ENCODE measurements at regions not wholly inside any gene's neighbourhood (a gene's known extent, or its start where the extent isn't known, plus 50 kb on each side); places are given as distances from the start of the nearest gene placed in this dataset.
"Not testable (repeated sequence)": the region's sequence is repeated elsewhere in the genome, so short reads cannot be mapped to it uniquely, and the experiment has no call there.

GRCh38 chr3:66831931-66832330, 166.2 kb upstream of the KBTBD8 start:
- H3K4me1 Mint-ChIP-seq (ENCODE audit: unreplicated experiment) = peaks cover 8% of the 10 kb centered on the region
- H3K36me3 Mint-ChIP-seq = no peaks in the 10 kb centered on the region
- H3K27ac Mint-ChIP-seq = no peak overlapping the region
- peaks cover 6% of the 10 kb centered on the region for H3K27me3 Mint-ChIP-seq
- DNase-seq (ENCODE audit: extremely low spot score, unreplicated experiment) = no peak
- no peaks in the 10 kb centered on the region for H3K9me3 Mint-ChIP-seq
- no peak overlapping the region for H3K4me3 Mint-ChIP-seq
- peak; percentile 42 for TF ChIP-seq CTCF (conservative IDR thresholded peaks at IDR 0.05)

DNA sequence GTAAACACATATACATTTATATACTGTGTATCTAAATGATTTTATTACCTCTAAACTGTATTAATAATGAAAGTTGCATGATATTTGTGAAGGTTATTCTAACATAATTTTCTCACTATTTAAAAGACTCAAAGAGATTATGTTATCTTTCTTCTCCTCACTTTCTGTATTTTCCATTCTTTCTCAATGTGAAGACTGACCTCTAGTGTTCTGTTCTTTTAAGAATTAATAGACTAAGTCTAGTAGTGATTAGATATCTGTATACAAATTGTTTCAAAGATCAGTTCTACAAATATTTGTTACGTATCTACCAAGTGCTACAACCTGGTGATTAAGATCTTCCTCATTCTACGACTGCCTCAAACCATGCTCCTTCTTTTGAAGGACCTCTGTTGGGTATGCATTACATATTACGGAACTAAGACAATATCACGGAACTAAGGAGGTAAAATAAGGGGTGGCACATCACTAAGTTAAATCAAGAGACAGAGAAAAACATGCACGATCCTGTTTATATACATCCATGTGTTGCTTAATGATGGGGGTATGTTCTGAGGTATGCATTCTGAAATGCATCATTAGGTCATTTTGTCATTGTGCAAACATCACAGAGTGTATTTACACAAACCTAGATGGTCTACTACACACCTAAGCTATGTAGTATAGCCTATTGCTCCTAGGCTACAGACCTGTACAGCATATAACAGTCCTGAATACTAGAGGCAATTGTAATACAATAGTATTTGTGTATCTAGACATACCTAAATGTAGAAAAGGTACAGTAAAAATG, 161.5 kb upstream of the KBTBD8 start:
- Mint-ChIP-seq H3K27me3 (peaks cover 6% of the 10 kb centered on the region), H3K4me3 (no peak overlapping the region), H3K36me3 (no peaks in the 10 kb centered on the region), H3K27ac (no peak overlapping the region), H3K4me1 (ENCODE audit: unreplicated experiment) (peaks cover 4% of the 10 kb centered on the region), H3K9me3 (no peaks in the 10 kb centered on the region)
- peak; percentile 66 for TF ChIP-seq CTCF (conservative IDR thresholded peaks at IDR 0.05)
- no peak for DNase-seq (ENCODE audit: extremely low spot score, unreplicated experiment)

DNA sequence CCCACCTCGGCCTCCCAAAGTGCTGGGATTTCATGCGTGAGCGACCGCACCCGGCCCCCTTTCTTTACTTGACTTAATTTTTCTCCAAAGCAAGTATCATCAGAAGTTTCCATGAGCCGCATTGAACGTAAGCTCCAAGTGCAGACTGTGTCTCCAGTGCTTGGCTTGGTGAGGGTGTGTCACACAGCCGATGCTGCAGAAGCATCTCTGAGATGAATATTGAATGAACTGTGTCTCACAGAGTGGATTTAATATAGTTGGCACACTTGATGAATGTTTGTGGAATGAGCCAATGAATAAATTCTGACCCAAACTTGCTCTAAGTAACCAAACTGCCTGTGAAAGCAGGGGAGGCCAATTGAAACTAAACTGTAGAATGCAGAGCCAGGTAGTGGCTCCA, 159.4 kb upstream of the KBTBD8 start:
- H3K4me1 Mint-ChIP-seq (ENCODE audit: unreplicated experiment) = peaks cover 4% of the 10 kb centered on the region
- DNase-seq (ENCODE audit: extremely low spot score, unreplicated experiment) = no peak
- H3K9me3 Mint-ChIP-seq = no peaks in the 10 kb centered on the region
- H3K27ac Mint-ChIP-seq = no peak overlapping the region
- no peaks in the 10 kb centered on the region for H3K36me3 Mint-ChIP-seq
- peaks cover 6% of the 10 kb centered on the region for H3K27me3 Mint-ChIP-seq
- no peak overlapping the region for H3K4me3 Mint-ChIP-seq
- no peak for TF ChIP-seq CTCF (conservative IDR thresholded peaks at IDR 0.05)

- H3K9me3 Mint-ChIP-seq = no peaks in the 10 kb centered on the region
- no peak overlapping the region for H3K4me3 Mint-ChIP-seq
- no peak for DNase-seq (ENCODE audit: extremely low spot score, unreplicated experiment)
- no peak for TF ChIP-seq CTCF (conservative IDR thresholded peaks at IDR 0.05)
- no peak overlapping the region for H3K27ac Mint-ChIP-seq
- H3K27me3 Mint-ChIP-seq = peaks cover 6% of the 10 kb centered on the region
- H3K36me3 Mint-ChIP-seq = no peaks in the 10 kb centered on the region
- peaks cover 4% of the 10 kb centered on the region for H3K4me1 Mint-ChIP-seq (ENCODE audit: unreplicated experiment)
These were observed 158.6 kb upstream of the KBTBD8 start for GRCh38 chr3:66839508-66839907.

DNA sequence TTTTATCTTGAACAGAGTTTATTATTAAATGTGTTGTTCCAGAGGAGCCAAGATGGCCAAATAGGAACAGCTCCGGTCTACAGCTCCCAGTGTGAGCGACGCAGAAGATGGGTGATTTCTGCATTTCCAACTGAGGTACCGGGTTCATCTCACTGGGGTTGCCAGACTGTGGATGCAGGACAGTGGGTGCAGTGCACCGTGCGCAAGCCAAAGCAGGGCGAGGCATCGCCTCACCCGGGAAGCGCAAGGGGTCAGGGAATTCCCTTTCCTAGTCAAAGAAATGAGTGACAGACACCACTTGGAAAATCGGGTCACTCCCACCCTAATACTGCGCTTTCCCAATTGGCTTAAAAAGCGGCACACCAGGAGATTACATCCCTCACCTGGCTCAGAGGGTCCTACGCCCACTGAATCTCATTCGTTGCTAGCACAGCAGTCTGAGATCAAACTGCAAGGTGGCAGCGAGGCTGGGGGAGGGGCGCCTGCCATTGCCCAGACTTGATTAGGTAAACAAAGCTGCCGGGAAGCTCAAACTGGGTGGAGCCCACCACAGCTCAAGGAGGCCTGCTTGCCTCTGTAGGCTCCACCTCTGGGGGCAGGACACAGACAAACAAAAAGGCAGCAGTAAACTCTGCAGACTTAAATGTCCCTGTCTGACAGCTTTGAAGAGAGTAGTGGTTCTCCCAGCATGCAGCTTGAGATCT, 155.2 kb upstream of the KBTBD8 start:
- not testable (repeated sequence) for H3K4me3 Mint-ChIP-seq; H3K4me1 Mint-ChIP-seq (ENCODE audit: unreplicated experiment); H3K36me3 Mint-ChIP-seq; DNase-seq (ENCODE audit: extremely low spot score, unreplicated experiment); H3K9me3 Mint-ChIP-seq; H3K27me3 Mint-ChIP-seq; H3K27ac Mint-ChIP-seq

DNA sequence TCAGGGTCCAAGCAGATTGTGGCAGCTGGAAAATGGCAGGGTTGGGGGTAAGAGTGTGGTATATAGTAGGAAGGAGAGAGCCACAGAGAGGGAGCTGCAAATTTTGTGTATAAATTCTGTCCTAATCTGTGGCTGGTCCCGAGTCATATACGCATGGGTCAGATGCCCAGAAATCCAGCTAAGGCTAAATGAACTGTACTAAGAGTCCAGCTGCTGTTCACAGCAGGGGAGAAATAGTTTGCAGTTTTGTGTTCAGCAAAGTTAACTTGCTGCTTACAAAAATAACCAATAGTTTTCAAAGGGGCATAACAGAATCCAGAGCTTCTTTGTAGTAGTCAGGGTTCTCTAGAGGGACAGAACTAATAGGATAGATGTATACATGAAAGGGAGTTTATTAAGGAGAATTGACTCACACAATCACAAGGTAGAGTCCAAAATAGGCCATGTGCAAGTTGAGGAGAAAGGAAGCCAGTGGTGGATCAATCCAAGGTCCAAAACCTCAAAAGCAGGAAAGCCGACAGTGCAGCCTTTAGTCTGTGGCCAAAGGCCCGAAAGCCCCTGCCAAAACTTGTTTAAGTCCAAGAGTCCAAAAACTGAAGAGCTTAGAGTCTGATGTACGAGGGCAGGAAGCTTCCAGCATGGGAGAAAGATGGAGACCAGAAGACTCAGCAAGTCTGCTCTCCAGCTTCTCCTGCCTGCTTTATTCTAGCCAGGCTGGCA, 146.1 kb upstream of the KBTBD8 start:
- Mint-ChIP-seq H3K4me1 (ENCODE audit: unreplicated experiment) (no peaks in the 10 kb centered on the region), H3K4me3 (no peak overlapping the region), H3K36me3 (no peaks in the 10 kb centered on the region), H3K9me3 (no peaks in the 10 kb centered on the region), H3K27me3 (peaks cover 9% of the 10 kb centered on the region), H3K27ac (no peak overlapping the region)
- TF ChIP-seq CTCF (conservative IDR thresholded peaks at IDR 0.05) = no peak
- no peak for DNase-seq (ENCODE audit: extremely low spot score, unreplicated experiment)

Measured in type B pancreatic cell (in vitro differentiated cells).